ENCODE measurements at regions not wholly inside any gene's neighbourhood (a gene's known extent, or its start where the extent isn't known, plus 50 kb on each side); places are given as distances from the start of the nearest gene placed in this dataset.

DNA sequence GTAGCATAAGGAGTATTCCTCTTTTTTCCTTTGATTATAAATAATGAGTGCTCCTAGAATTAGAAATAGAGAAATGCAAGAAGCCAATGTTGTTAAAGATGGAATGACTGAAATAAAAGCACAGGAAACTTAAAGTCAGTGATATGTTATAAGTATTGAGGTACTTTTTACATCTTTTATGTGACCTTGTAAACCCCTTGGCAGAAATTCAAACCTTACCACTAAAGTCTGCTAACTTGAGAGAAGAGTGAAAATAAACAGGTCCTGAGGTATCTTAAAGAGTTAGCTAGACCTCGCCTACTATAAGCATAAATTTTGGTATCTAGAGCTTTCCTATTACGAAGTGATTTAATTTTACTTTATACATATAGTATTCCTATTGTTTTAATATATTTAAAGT is 188.2 kb downstream of the DKK1 start:
- BruUV-seq (replicated peaks), result no TSS peak
- dilution Hi-C loops (cut with HindIII; ENCODE audit: low sequenced_read_pairs, unreplicated experiment), result no loop called here
- Histone ChIP-seq H3K4me3 (ENCODE audit: insufficient read depth, low read depth, low read length) (no peak overlapping the region), H3K4ac (ENCODE audit: low read depth, low read length) (no peak overlapping the region), H3K36me3 (ENCODE audit: control insufficient read depth, insufficient read depth, low read length) (no peaks in the 10 kb centered on the region), H3K79me1 (ENCODE audit: low read depth in 1 of 2, low read length in 2 of 2) (no peaks in the 10 kb centered on the region), H4K91ac (ENCODE audit: insufficient read depth, low read depth, low read length) (no peak overlapping the region), H2AK9ac (replicated peaks; ENCODE audit: low read depth, low read length, poor library complexity) (no peak overlapping the region), H3K9me3 (ENCODE audit: control insufficient read depth, insufficient read depth, low read length) (peaks cover 3% of the 10 kb centered on the region), H3K56ac (ENCODE audit: extremely low read depth, insufficient read depth, low read length) (no peak overlapping the region), H4K5ac (ENCODE audit: low read depth, low read length) (no peak overlapping the region), H3K9ac (ENCODE audit: low read depth, low read length) (no peak overlapping the region), H4K20me1 (ENCODE audit: insufficient read depth, low read length) (no peaks in the 10 kb centered on the region), H3K23ac (ENCODE audit: low read depth, low read length) (no peak overlapping the region), H3K4me2 (ENCODE audit: low read depth, low read length) (no peak overlapping the region), H3K9me1 (ENCODE audit: insufficient read depth, low read length) (no peaks in the 10 kb centered on the region), H3K27ac (ENCODE audit: insufficient read depth, low read length) (no peak overlapping the region), H2BK120ac (ENCODE audit: low read depth, low read length) (no peak overlapping the region), H3K4me1 (ENCODE audit: control insufficient read depth, insufficient read depth, low read length) (no peaks in the 10 kb centered on the region), H3K27me3 (ENCODE audit: control insufficient read depth, insufficient read depth, low read length) (no peaks in the 10 kb centered on the region), H2BK5ac (ENCODE audit: low read depth, low read length, poor library complexity, severe bottlenecking) (no peak overlapping the region), H2BK15ac (ENCODE audit: low read depth, low read length) (no peak overlapping the region), H2BK20ac (ENCODE audit: low read depth, low read length) (no peak overlapping the region), H3K14ac (replicated peaks; ENCODE audit: low read depth, low read length) (no peak overlapping the region), H2AFZ (replicated peaks; ENCODE audit: low read length, poor library complexity) (no peak overlapping the region), H3K18ac (ENCODE audit: low read depth, low read length) (no peak overlapping the region), H4K8ac (ENCODE audit: low read depth in 2 of 2, low read length in 2 of 2) (no peak overlapping the region), H2AK5ac (ENCODE audit: low read depth, low read length) (no peak overlapping the region)
- intact Hi-C loops (cut with micrococcal nuclease), result no loop called here
- WGBS, 2 experiments (ENCODE audit: extremely low coverage in 2 of 2, insufficient read length in 1 of 2), result no CpG with 5 or more reads among the region's 2 CpGs
- ChIA-PET POLR2A (ENCODE audit: unreplicated experiment) (no interaction called here), CTCF (no interaction called here)
- ATAC-seq (ENCODE audit: low read depth) (no peak), DNase-seq (peak; percentile 3)
- TF ChIP-seq, protein P1, sequence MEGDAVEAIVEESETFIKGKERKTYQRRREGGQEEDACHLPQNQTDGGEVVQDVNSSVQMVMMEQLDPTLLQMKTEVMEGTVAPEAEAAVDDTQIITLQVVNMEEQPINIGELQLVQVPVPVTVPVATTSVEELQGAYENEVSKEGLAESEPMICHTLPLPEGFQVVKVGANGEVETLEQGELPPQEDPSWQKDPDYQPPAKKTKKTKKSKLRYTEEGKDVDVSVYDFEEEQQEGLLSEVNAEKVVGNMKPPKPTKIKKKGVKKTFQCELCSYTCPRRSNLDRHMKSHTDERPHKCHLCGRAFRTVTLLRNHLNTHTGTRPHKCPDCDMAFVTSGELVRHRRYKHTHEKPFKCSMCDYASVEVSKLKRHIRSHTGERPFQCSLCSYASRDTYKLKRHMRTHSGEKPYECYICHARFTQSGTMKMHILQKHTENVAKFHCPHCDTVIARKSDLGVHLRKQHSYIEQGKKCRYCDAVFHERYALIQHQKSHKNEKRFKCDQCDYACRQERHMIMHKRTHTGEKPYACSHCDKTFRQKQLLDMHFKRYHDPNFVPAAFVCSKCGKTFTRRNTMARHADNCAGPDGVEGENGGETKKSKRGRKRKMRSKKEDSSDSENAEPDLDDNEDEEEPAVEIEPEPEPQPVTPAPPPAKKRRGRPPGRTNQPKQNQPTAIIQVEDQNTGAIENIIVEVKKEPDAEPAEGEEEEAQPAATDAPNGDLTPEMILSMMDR (conservative IDR thresholded peaks at IDR 0.05; ENCODE audit: low read depth, low read length), result no peak
- TF ChIP-seq, protein P2, sequence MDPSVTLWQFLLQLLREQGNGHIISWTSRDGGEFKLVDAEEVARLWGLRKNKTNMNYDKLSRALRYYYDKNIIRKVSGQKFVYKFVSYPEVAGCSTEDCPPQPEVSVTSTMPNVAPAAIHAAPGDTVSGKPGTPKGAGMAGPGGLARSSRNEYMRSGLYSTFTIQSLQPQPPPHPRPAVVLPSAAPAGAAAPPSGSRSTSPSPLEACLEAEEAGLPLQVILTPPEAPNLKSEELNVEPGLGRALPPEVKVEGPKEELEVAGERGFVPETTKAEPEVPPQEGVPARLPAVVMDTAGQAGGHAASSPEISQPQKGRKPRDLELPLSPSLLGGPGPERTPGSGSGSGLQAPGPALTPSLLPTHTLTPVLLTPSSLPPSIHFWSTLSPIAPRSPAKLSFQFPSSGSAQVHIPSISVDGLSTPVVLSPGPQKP (IDR thresholded peaks at IDR 0.05; ENCODE audit: borderline replicate concordance, low read depth, low read length), result no peak
- TF ChIP-seq NFE2L2 (IDR thresholded peaks at IDR 0.05; ENCODE audit: low read depth, low read length) (no peak), MAFK (IDR thresholded peaks at IDR 0.05; ENCODE audit: low read depth, low read length) (no peak), BHLHE40 (IDR thresholded peaks at IDR 0.05; ENCODE audit: low read depth, low read length) (no peak), MAZ (IDR thresholded peaks at IDR 0.05; ENCODE audit: borderline replicate concordance, low read depth, low read length) (no peak), FOS (IDR thresholded peaks at IDR 0.05; ENCODE audit: low read depth, low read length) (no peak), RCOR1 (IDR thresholded peaks at IDR 0.05; ENCODE audit: insufficient replicate concordance, low read length) (no peak), POLR2A (IDR thresholded peaks at IDR 0.05; ENCODE audit: low read depth, low read length) (no peak), CEBPB (IDR thresholded peaks at IDR 0.05; ENCODE audit: low read depth, low read length) (no peak), SMC3 (IDR thresholded peaks at IDR 0.05; ENCODE audit: low read depth, low read length) (no peak), CHD1 (IDR thresholded peaks at IDR 0.05; ENCODE audit: low read depth, low read length) (no peak), MXI1 (IDR thresholded peaks at IDR 0.05; ENCODE audit: borderline replicate concordance, low read depth, low read length) (no peak), RFX5 (IDR thresholded peaks at IDR 0.05; ENCODE audit: low read depth, low read length) (no peak), RAD21 (IDR thresholded peaks at IDR 0.05; ENCODE audit: low read length) (no peak)
- TF ChIP-seq, protein P3, sequence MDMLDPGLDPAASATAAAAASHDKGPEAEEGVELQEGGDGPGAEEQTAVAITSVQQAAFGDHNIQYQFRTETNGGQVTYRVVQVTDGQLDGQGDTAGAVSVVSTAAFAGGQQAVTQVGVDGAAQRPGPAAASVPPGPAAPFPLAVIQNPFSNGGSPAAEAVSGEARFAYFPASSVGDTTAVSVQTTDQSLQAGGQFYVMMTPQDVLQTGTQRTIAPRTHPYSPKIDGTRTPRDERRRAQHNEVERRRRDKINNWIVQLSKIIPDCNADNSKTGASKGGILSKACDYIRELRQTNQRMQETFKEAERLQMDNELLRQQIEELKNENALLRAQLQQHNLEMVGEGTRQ (IDR thresholded peaks at IDR 0.05; ENCODE audit: low read depth, low read length), result no peak
- in situ Hi-C loops (cut with MboI; ENCODE audit: low sequenced_read_pairs), result no loop called here

All from IMR-90 (cell line).